HG03135 (cell line): ENCODE measurements at regions not wholly inside any gene's neighbourhood (a gene's known extent, or its start where the extent isn't known, plus 50 kb on each side); places are given as distances from the start of the nearest gene placed in this dataset.

Experiments used
- ATAC-seq: cut with Tn5 transposase; IDR thresholded peaks from one replicate; pipeline ENCODE4 v1.9.1; 2021; ENCODE audit warnings: mild to moderate bottlenecking, moderate library complexity; ENCODE audit not compliant: unreplicated experiment

DNA sequence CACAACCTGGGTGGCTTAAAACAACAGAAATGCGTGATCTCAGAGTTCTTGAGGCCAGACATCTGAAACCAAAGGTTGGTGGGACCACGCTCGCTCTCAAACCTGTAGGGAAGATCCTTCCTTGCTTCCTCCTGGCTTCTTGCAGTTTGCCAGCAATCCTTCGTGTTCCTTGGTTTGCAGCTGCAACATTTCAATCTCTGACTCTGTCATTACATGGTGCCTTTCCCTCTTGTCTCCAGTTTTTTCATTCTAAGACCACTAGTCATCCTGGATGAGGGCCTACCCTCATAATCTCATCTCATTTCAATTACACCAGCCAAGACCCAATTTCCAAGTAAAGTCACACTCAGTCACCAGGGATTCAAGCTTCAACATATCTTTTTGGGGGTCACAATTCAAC, 388.0 kb downstream of the GPM6A start:
- ATAC-seq, result no peak

DNA sequence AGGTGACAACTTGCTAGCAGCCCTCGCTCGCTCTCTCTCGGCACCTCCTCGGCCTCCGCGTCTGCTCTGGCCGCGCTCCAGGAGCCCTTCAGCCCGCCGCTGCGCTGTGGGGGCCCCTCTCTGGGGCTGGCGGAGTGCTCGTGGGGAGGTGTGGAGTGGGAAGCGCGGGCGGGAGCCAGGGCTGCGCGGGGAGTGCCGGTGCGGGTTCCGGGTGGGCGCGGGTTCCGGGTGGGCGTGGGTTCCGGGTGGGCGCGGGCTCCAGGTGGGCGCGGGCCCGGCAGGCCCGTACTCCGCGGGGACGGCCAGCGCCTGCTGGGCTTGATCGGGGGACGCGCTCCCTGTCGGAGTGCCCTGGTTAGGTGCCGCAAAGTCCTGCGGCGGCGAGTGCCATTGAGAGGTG, 384.3 kb downstream of the GPM6A start:
- ATAC-seq, result no peak

DNA sequence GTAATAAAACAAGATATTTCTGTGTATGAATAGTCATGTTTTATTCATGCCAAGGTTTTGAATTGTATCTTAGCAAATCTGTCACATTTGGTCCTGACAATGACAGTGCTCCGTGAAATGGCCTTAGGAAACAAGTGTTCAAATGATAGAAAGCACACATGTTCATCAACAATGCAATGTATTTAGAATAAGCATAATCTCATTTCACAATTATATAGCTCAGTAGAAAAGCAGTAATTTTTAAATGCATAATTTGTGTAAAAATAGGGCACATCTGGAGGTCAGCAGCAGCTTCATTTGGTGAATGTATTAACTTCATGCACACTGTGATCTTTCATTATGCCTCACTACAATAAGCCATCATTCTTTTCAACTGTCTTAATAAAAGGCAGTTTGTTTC, 380.4 kb downstream of the GPM6A start:
- no peak for ATAC-seq

- no peak for ATAC-seq
These were observed 376.7 kb downstream of the GPM6A start for GRCh38 chr4:175435381-175435783.

GRCh38 chr4:175436196-175436595, 375.9 kb downstream of the GPM6A start:
- ATAC-seq, result no peak

- ATAC-seq, result no peak
These were observed 371.3 kb downstream of the GPM6A start for GRCh38 chr4:175440786-175441185.

GRCh38 chr4:175441256-175441655, 370.8 kb downstream of the GPM6A start:
- ATAC-seq, result no peak

DNA sequence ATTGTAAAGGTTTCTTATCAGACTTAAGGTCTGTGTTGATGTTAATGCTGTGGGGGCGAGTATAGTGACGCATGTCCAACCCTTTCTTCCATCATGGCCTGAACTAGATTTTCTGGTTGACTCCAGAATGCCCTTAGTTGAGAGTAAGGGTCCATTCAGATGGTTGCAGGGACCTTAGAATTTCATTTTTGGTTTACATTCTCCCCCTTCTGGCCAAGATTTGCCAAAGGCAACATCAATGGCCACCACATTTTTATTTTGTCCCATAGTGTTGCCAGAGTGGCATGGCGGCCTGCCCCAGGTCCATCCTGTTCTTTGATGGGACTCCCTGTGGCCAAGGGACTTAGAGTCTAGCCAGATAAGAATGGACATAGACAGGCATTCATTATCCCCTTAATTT, 368.5 kb downstream of the GPM6A start:
- no peak for ATAC-seq

DNA sequence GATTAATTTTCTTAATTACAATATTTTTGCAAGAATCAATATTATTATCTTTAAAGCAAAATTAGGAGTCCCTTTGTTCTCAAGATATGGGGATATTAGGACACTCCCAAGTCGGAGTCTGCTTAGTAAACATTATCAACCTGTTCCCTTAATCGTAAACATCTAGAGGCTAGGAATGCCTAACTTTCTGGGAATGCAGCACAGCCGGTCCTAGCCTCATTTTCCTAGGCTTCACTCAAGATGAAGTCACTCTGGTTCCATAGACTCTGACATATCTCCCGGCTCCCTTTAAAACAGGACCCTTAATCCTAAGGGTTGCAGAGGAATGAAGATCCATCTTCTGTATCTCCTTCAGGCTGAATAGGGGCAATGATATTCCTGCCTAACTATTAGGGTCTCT, 367.6 kb downstream of the GPM6A start:
- ATAC-seq, result no peak

DNA sequence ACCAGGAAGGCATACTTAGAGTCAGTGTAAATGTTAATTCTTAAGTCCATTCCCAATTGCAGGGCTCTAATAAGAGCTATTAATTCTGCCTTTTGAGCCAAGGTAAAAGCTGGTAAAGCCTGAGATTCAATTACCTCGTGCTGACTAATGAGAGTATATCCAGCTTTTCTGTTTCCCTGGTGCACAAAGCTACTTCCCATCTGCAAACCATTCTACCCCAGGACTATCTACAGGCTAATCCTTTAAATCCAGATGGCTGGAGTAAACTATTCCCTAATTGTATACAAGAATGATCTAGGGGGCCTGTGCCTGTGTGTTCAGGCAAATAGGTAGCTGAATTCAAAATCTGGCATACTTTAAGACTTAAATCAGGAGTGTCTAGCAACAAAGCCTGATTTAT, 365.0 kb downstream of the GPM6A start:
- no peak for ATAC-seq

- ATAC-seq, result no peak
These were observed 361.6 kb downstream of the GPM6A start for GRCh38 chr4:175450446-175450845.

DNA sequence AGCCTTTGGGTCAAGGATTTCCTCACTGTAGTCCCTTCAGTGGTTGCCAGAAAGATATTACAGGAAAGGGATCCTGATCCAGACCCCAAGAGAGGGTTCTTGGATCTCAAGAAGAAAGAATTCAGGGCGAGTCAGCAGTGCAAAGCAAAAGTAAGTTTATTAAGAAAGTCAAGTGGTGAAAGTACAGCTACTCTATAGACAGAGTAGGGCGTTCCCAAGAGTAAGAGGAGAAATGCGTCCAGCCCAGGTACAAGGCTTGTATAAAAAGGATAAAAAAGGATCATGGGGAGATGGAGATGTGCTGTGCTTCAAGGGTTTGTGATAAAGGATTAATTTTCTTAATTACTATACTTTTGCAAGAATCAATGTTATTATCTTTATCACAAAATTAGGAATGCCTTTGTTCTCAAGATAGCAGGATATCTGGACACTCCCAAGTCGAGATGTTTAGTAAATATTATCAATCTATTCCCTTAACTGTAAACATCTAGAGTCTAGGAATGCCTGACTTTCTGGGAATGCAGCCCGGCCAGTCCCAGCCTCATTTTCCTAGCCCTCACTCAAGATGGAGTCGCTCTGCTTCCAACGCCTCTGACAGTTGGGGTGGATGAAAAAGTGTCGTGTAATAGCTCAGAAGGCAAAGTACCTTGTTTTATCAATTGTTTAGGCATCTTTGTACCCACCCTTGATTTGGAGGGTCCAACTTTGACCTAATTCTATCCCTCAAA, 360.7 kb downstream of the GPM6A start:
- ATAC-seq, result no peak

- ATAC-seq, result no peak
These were observed 358.6 kb downstream of the GPM6A start for GRCh38 chr4:175453456-175453855.

- ATAC-seq, result no peak
These were observed 355.9 kb downstream of the GPM6A start for GRCh38 chr4:175456131-175456530.

- no peak for ATAC-seq
These were observed 354.1 kb downstream of the GPM6A start for GRCh38 chr4:175457956-175458355.

DNA sequence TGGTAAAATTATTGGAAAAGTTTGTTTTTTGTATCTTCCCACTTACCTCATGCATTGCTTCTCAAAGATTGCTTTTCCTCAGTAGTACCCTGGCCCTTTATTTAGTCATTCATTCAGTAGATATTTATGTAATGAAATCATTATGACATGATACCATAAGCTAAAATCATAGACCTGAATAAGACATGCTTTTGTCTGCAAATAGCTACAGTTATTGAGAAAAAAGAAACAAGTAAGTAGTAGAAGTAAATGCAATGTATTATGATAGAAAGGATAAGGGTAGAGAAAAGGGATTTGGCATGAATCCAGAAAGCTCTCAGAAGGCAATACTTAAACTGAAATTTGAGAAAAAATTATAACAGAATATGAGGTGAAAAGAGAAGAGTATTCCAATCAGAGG, 352.5 kb downstream of the GPM6A start:
- ATAC-seq, result no peak

- no peak for ATAC-seq
These were observed 351.6 kb downstream of the GPM6A start for GRCh38 chr4:175460414-175460813.

DNA sequence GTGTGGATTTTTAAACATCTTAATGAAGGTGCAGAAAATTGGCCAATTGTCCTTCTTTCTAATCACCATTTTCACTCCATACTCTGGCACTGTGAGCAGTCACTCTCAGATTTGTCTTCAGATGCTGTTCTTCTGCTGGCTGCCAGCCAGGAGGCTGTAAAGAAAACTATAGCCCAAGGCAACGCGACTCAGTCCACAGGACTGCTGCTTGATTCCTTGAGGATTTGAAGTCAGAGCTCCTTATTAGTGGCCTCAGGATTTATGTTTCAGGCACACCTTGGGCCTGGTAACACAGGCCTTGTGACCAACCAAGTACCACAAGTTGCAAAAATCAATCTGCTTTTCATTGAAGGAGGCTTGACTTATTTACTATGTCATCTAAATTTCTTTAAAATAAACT, 342.6 kb downstream of the GPM6A start:
- no peak for ATAC-seq

DNA sequence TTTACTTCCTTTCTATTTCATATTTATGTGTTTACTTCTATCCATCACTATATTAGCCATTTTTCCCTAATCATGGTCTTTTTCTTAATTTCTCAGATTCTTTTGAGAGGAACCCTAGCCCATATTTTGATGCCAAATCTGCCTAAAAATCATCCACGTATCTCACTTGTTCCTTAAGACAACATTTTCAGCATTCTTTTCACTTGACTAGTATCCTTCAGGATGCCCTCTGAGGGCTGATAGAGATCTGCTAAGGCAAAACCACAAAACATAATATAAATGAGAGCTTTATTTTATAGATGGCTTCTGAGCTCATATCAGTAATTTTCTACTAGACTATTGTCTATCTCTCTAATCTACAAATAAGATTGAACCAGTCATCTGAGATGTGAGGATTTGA, 341.9 kb downstream of the GPM6A start:
- no peak for ATAC-seq

DNA sequence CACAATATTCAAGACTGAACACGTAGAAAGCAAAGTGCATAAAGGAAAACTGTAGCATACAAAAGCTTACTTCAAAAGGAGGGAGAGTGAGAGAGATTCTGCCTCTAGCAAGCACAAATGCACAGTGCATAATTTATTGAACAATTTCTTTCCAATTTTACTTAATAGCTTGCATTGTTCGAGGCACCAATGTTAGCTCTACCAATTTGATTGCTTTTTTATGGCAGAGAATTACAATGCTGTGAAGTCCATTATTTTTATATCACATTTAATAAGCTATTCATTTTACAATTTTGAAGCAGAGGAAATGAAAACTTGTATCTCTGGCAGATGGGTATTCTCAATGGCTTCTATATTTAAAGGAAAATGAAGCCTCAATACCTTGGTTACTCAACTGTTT, 331.7 kb downstream of the GPM6A start:
- no peak for ATAC-seq

DNA sequence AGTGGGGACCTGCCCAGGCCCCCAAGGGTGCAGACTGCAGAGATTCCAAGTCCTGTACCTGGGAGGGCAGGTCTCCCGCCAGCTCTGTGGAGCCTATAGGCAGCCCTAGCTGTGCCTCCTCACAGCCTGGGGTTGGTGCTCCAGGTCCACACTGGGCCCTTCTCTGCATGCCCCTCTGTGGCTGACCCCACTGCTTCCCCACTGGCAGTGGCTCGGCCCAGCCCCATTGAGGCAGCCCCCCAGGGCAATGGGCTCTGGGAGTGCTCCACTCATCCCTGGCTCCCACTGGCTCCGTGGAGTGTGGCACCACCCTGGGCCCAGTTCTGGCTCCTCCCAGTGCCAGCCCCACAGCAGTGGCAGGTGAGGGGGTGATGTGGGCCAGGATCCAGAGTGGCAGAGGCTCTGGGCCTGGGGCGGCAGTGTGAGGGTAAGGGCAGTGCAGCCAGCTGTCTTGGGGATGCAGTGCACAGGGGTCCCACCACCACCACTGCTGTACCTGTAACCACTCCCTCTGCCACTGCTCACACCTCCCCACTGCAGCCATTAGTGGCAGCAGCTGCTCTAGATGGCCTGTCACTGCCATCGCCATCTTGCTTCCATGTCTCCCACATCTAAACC, 312.2 kb downstream of the GPM6A start:
- no peak for ATAC-seq

- ATAC-seq, result no peak
These were observed 307.7 kb downstream of the GPM6A start for GRCh38 chr4:175504318-175504717.

GRCh38 chr4:175509320-175509719, 302.7 kb downstream of the GPM6A start:
- no peak for ATAC-seq
